Activated T-cell treated with anti-CD3 and anti-CD28 coated beads for 4 hours (primary cell): ENCODE measurements at regions not wholly inside any gene's neighbourhood (a gene's known extent, or its start where the extent isn't known, plus 50 kb on each side); places are given as distances from the start of the nearest gene placed in this dataset.
A peak's percentile ranks its signal among the peaks of the same experiment; 100 is the strongest.
"Not testable (repeated sequence)": the region's sequence is repeated elsewhere in the genome, so short reads cannot be mapped to it uniquely, and the experiment has no call there.

ENCODE experiments used
- DNase-seq: peaks from one replicate; pipeline ENCODE4 v3.0.0-alpha.2; 2020

DNA sequence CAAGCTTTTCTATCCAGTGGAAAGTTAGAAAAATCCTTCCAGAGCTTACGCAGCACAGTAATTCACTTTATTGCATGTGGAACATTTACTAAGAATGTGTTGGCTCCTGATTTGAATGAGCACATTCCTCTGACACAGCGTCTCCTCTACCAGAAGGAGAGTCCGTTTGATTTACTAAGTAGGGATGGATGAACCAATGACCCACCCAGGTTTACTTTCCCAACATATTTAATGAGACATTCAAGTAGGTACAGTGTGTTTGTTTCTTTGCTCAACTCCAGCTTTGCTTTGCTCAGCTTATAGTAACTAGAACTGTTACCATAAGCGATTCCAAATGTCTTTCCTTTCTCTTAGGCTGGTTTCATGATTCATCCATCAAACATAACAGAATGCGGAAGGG, 161.7 kb downstream of the SMARCA1 start:
- DNase-seq = no peak

GRCh38 chrX:129360175-129360574, 163.1 kb downstream of the SMARCA1 start:
- DNase-seq = peak; percentile 15

DNA sequence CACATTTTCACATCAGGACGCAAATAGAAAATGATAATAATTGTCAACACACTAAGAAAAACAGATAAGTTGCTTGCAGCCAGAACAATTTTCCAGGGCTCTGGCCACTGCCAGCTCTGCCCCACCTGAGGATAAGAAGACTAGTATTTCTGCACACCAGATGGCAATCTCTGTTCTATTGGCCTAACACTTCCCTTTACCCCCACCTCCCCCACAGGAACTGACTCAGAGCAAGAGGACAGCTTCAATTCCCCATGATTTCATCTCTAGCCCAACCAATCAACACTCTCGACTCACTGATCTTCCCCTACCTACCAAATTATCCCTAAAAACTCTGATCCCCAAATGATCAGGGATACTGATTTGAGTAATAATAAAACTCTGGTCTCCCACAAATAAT, 164.0 kb downstream of the SMARCA1 start:
- no peak for DNase-seq

DNA sequence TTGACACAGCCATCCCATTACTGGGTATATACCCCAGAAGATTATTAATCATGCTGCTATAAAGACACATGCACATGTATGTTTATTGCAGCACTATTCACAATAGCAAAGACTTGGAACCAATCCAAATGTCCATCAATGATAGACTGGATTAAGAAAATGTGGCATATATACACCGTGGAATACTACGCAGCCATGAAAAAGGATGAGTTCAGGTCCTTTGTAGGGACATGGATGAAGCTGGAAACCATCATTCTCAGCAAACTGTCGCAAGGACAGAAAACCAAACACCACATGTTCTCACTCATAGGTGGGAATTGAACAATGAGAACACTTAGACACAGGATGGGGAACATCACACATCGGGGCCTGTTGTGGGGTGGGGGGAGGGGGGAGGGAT, 165.9 kb downstream of the SMARCA1 start:
- DNase-seq = not testable (repeated sequence)

GRCh38 chrX:129347291-129347690, 176.0 kb downstream of the SMARCA1 start:
- no peak for DNase-seq

GRCh38 chrX:129346574-129346973, 176.7 kb downstream of the SMARCA1 start:
- no peak for DNase-seq

DNA sequence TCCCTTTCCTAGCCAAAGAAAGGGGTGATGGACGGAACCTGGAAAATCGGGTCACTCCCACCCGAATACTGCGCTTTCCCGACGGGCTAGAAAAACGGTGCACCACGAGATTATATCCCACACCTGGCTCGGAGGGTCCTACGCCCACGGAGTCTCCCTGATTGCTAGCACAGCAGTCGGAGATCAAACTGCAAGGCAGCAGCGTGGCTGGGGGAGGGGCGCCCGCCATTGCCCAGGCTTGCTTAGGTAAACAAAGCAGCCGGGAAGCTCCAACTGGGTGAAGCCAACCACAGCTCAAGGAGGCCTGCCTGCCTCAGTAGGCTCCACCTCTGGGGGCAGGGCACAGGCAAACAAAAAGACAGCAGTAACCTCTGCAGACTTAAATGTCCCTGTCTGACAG, 186.0 kb downstream of the SMARCA1 start:
- DNase-seq = not testable (repeated sequence)

GRCh38 chrX:129323115-129323514, 200.2 kb downstream of the SMARCA1 start:
- DNase-seq = no peak

DNA sequence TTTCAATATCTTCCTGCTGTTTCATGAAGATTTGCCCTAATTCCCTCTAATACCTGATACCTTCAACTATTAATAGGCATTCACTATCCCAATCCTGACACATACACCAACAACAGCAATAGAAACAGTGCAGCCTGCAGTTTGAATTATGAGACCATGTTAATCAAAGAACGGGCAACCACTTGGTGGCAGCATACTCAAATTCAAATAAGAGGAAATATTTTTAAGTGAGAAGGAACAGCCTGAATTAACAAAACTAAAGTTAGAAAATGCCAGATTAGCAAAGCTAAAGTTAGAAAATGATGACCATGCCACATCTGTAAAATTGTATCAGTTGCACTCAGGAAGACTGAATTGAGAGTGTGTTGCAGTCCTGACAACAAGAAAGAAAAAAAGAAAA, 204.9 kb downstream of the SMARCA1 start:
- no peak for DNase-seq

GRCh38 chrX:129316461-129316860, 206.8 kb downstream of the SMARCA1 start:
- DNase-seq = no peak

GRCh38 chrX:129310000-129310399, 213.3 kb downstream of the SMARCA1 start:
- DNase-seq = no peak

DNA sequence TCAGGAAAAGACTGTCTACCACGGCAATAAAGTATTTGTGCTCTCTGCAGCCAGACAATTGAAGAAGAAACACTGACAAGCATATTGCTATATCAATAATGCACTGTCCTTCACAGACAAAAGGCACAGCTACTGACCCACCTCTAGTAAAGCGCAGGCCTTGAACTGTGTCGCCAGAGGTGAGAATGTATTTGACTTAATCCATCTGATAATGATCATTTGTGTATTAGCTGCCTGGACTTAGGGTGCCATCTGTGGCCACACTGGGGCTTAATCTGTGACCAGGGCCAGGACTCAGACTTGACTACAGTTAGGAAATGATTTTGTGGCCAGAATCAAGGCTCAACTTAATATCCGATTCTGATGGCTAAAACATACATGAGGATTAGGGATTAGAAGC, 260.4 kb downstream of the SMARCA1 start:
- DNase-seq = no peak

DNA sequence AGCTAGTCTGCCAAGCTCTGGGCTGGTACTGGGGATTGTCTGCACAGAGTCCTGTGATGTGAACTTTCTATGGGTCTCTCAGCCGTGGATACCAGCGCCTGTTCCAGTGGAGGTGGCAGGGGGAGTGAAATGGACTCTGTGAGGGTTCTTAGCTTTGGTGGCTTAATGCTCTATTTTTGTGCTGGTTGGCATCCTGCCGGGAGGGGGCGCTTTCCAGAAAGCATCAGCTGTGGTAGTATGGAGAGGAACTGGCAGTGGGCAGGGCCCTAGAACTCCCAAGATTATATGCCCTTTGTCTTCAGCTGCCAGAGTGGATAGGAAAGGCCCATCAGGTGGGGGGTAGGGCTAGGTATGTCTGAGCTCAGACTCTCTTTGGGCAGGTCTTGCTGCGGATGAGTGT, 267.8 kb downstream of the SMARCA1 start:
- not testable (repeated sequence) for DNase-seq

DNA sequence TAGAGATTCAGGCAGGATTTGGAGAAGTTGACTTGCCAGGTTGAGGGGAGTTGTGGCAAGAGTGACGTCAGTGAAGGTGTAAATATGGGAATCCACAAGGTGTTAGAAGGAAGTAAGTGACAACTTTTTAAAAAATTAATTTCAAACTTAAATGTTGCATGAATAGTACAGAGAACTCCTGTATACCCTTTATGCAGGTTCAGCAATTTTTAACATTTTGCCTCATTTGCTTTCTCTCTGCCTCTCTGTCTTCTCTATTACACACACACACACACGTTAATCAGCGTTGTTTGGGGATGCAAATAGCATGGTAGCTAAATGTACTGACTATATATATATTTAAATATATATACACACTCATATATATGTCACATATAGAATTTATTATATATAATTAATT, 273.7 kb downstream of the SMARCA1 start:
- no peak for DNase-seq

DNA sequence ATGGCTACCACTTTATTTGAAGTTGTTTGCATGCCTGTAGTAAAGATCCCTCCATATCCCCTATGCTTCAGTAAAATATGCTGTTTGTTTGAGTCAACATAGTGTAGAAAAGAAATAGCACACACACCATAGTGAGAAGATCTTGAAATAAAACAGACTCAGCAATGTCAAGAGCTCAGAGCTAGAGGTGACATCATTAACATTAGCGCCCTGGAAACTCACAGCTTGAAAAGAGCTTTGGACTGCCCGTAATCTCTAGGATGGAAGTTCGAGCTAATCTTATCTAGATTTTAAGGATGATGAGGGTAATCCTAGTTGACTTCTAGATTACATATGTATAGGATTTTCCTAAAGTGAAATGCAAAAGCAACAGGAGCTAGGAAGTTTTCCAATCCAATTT, 275.6 kb downstream of the SMARCA1 start:
- DNase-seq = no peak

GRCh38 chrX:129239371-129239770, 283.9 kb downstream of the SMARCA1 start:
- DNase-seq = no peak

DNA sequence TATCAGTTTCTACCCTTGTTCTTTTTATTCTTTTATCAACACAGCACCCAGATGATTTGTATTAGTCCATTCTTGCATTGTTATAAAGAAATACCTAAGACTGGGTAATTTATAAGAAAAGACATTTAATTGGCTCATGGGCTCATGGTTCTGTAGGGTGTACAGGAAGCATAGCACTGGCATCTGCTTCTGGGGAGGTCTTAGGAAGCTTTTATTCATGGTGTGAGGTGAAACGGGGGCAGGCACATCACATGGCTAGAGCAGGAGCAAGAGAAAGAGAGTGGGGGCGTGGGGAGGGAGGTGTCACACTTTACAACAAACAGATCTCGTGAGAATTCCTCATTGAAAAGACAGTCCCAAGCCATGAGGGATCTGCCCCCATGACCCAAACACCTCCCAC, 285.3 kb downstream of the SMARCA1 start:
- DNase-seq = no peak

GRCh38 chrX:129235903-129236302, 287.4 kb downstream of the SMARCA1 start:
- no peak for DNase-seq

- no peak for DNase-seq
Measured at GRCh38 chrX:129233786-129234185, 289.5 kb downstream of the SMARCA1 start.

GRCh38 chrX:129230850-129231512, 292.3 kb downstream of the SMARCA1 start:
- DNase-seq = no peak

- DNase-seq = no peak
Measured at GRCh38 chrX:129230168-129230567, 293.1 kb downstream of the SMARCA1 start.

- no peak for DNase-seq
Measured at GRCh38 chrX:129227366-129227765, 295.9 kb downstream of the SMARCA1 start.

GRCh38 chrX:129193357-129193756, 329.9 kb downstream of the SMARCA1 start:
- no peak for DNase-seq

DNA sequence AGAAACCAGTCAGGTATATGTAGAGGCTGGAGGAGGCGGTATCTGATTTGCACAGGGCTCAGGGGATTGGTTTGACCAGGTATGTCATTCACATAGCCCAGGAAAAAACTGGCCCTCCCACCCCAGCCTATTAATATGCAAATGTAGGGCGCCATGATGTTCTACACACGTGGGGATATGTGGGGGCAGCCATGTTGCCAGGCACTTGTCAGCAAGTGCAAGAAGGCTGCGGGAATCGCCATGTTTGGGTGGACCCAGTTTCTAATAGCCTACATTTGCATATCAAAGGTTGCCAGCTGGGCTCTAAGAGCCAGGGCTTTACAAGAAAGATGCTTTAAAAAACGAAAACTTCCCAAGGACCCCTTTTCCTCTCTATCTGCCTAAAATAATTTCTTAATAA, 335.1 kb downstream of the SMARCA1 start:
- DNase-seq = no peak

DNA sequence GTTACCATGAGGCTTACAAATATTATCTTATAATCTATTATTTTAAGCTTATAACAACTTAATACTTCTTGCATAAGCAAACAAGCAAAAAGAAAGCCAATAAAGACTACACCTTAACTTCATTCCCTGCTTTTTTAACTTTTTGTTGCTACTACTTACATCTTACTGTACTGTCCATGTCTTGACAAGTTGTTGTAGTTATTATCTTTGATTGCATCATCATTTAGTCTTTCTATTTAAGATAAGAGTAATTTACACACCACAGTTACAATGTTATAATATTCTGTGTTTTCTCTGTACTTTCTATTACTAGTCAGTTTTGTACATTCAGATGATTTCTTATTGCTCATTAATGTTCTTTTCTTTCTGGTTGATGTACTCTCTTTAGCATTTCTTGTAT, 346.6 kb downstream of the SMARCA1 start:
- no peak for DNase-seq

DNA sequence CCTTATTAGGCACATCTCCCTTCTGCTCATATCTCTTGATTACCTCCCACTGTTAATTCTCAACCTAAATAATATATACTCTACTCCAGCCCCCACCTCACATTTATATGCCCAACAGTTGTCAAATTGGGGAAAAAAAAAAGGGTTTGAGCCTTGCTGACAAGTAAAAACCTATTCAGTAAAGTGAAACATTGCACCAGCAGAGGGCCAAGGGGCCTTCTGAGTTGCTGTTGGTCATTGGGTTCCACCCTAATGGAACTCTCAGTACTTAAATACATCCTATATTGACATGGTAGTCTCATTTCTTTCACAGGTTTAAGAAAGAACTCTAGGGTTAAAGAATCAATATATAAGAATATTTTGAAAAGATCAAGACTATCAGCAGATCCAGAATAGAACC, 362.2 kb downstream of the SMARCA1 start:
- DNase-seq = no peak
